Peyer's patch (tissue), 4 donors: ENCODE measurements at regions not wholly inside any gene's neighbourhood (a gene's known extent, or its start where the extent isn't known, plus 50 kb on each side); places are given as distances from the start of the nearest gene placed in this dataset.

Experiments
- POLR2A ChIP-seq, 2 donors: fragments of 450-650 bp; IDR thresholded peaks; one replicate each; pipeline ENCODE4 v1.5.1; 2017; ENCODE audit warnings: antibody characterized with exemption in 2 of 2, mild to moderate bottlenecking in 2 of 2, moderate library complexity in 2 of 2
- TF ChIP-seq, protein P1 (sequence below), 6 experiments: fragments of 450-650 bp in 4 of 6; fragments of 200-600 bp in 2 of 6; sonication (generic) in 1 of 6; IDR thresholded peaks; one replicate each; pipeline ENCODE4 v1.5.1; 2017 to 2019; ENCODE audit warnings: antibody characterized with exemption in 6 of 6, mild to moderate bottlenecking in 3 of 6, moderate library complexity in 1 of 6

DNA sequence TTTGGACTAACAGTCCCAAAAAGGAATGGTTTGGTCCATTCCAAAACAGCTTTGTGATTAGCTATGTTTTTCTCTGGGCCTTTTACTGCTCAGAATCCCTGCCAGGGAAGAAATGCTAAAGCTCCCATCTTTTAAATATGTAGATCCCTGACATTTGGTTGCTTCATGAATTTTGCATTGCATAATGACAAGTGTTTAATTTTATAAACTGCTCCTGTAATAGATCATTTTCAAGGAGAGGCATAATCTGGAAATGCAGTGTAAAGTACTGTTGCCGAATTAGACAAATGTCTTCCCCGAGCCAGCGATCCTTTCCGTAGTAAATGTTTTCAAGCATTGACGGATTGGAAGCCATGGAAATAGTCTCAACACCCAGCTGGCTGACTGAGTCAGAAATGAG is 291.3 kb upstream of the PRKD1 start:
- TF ChIP-seq, protein P1, sequence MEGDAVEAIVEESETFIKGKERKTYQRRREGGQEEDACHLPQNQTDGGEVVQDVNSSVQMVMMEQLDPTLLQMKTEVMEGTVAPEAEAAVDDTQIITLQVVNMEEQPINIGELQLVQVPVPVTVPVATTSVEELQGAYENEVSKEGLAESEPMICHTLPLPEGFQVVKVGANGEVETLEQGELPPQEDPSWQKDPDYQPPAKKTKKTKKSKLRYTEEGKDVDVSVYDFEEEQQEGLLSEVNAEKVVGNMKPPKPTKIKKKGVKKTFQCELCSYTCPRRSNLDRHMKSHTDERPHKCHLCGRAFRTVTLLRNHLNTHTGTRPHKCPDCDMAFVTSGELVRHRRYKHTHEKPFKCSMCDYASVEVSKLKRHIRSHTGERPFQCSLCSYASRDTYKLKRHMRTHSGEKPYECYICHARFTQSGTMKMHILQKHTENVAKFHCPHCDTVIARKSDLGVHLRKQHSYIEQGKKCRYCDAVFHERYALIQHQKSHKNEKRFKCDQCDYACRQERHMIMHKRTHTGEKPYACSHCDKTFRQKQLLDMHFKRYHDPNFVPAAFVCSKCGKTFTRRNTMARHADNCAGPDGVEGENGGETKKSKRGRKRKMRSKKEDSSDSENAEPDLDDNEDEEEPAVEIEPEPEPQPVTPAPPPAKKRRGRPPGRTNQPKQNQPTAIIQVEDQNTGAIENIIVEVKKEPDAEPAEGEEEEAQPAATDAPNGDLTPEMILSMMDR (IDR thresholded peaks at IDR 0.05) = no peak
- no peak for TF ChIP-seq POLR2A (IDR thresholded peaks at IDR 0.05)
